Fibroblast of upper back skin (primary cell): ENCODE measurements at regions not wholly inside any gene's neighbourhood (a gene's known extent, or its start where the extent isn't known, plus 50 kb on each side); places are given as distances from the start of the nearest gene placed in this dataset.
A peak's percentile ranks its signal among the peaks of the same experiment; 100 is the strongest.

Source experiments
- DNase-seq: peaks from one replicate; pipeline ENCODE4 v3.0.0-alpha.2; 2013

DNA sequence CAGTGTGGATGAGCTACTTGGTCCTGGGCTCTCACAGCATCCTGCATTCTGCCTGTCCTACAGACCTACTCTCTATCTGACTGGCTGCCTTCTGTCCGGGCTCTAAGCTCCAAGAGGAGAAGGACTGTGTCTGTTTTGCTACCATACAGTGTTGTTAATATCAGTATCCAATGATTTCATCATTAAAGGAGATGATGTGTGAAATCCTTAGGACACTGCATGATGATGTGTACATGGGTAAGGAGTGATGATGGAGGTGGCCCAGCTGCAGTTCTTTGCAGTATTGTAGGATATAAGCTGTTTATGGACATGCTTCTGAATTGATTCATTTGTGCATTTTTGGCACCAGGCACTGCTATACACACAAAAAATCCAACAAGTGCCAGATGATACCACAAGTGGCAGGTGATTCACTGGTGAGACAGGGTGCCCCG is 536.9 kb upstream of the CDH11 start:
- peak; percentile 87 for DNase-seq

DNA sequence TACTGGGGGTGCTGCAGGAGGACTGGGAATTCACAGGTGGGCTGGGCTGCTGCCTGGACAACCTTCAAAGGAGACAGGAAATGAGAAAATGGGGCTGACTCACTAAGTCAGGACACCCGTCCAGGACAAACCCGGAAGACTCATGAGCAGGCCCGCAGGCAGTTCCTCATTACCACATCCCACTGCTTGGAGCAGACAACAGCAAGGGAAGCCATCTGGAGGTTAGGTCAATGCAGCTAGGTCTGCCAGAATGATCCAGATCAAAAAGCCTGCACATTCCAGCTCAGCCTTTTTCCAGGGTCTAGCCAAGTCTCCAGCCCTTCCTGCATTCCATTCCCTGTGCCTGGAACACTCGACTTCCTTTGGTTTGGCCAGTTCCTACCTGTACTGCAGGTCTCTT is 536.5 kb upstream of the CDH11 start:
- peak; percentile 98 for DNase-seq

DNA sequence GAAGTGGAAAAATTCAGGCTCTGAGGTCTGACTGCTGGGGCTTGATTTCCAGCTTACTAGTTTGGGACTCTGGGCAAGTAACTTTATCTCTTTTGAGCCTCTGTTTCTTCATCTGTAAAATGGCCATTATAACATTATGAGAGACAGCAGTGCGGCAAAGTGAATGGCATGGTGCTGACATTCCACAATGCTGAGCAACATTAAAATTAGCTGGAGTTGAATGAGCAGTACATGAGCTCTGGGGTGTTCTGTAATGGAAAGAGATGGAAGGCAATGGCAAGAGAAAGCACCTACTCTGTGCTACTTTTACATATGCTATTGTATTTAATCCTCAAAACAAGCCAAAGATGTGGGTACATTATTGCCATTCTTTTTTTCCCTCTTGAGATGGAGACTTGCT is 535.7 kb upstream of the CDH11 start:
- DNase-seq, result no peak

DNA sequence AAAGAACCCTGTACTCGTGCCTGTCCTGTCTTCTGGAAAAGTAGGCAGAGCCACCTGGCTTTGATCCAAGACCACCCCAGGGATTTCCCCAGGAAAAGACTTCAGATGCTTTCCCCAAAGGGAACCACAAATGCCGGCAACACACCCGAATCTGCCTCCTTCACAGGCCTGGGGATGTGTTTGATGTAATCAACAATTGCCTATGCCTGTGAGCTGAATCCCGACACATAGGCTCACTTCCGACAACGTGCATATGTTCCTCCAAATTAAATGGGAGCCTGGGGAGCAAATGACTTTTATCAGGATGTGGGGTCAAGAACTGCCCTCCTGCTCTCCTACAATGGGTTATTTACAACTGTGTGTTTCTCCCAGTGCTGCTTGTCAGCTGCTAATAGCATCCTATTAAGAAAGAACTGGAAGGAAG is 535.2 kb upstream of the CDH11 start:
- peak; percentile 41 for DNase-seq

DNA sequence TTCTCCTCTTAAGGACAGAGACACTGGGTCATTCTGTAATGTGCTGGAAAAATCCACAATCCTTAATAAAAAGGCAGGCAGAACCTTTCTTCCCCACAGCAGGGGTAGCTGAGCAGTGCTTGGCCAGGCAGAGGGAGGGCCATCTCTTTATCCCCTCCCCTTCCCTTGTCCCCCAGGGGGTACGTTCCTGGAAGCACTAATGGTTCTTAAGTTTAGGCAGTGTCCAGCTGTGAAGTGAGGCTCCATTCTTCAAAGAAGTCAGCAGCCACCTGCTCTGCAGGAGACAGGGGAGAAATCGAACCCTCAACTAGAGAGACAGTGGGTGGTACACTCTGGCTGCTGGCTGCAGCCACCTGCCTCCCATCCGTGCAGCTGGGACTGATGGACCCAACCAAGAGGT is 533.9 kb upstream of the CDH11 start:
- DNase-seq, result no peak

DNA sequence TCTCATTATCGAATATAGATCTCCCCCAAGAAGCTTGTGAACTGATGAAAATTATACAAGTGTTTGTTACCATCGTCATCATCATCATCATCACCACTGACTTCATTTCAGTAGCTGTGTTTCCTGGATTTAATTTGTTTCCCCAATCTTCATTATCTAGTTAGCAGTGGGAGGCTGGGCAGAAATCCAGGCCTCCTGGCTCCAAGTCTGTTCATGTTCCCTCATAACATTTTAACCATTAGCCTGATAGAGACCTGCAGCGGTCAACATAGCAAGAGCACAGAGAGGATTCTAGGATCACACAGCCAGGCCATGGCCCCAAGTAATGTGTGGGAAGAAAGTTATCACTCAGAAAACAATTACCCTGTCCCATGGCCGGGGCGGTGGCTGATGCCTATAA is 526.2 kb upstream of the CDH11 start:
- DNase-seq, result no peak

DNA sequence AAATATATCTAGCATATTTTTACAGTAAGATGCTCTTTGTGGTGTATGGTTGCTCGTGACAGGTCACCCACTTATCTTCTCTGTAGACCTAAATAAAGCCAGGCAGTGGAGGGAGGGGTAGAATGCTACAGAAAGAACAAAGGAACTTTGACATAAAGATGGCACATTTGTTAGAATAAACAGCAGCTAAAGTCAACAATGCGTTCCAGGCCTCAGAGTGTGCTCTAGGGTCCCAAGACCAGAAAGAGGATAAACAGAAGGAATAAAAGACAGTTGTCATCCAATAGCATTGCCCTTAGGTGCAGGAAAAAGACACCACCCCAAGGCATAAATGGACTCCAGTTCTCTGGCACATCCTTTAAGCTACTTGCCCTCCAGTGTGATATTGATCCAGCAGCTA is 523.0 kb upstream of the CDH11 start:
- no peak for DNase-seq

DNA sequence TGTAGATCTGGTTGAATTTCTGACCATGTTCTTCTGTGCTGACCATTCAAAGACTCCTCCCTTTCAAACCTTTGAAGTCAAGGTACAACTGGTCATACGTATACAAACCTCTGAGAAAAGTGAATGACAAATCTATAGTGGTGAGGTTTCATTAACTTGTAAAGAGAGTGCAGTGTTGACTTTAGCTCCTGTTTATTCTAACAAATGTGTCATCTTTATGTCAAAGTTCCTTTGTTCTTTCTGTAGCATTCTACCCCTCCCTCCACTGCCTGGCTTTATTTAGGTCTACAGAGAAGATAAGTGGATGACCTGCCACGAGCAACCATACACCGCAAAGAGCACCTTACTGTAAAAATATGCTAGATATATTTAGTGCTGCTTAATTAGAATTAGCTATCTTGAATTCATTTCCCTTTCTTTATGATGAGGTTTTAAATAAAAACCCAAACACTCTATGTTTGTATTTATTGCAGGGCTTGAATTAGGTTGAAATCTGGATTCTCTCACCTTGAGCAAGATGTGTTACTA is 520.0 kb upstream of the CDH11 start:
- no peak for DNase-seq

DNA sequence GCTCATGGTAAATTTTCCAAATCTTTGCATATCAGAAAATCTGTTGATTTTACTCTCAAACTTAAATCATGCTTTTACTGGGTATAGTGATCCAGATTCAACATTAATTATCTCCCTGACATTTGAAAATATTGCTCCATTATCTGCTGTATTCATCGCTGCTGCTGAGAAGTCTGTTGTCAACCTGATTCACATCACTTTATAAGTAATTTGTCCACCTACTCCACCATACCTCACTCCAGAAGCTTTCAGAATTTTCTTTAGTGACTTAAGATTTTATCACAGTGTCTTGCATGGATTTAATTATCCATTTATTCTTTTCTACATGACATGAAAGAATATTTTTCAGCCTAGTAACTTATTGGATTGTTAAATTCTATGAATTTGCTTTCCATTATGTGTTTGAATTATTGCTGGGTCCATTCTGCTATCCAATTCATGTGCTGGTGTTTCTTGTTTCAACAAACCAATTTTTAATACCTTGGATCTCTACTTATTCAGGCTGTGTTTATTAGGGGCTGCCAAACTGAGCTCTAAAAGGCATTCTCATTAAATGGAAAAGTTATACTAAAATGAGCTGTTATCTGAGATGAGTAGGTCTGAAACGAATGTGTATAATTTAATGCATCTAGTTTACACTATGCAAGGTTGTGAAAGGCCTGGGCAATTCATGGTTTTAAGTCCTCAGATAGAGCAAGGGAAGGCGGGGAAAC is 519.3 kb upstream of the CDH11 start:
- no peak for DNase-seq

DNA sequence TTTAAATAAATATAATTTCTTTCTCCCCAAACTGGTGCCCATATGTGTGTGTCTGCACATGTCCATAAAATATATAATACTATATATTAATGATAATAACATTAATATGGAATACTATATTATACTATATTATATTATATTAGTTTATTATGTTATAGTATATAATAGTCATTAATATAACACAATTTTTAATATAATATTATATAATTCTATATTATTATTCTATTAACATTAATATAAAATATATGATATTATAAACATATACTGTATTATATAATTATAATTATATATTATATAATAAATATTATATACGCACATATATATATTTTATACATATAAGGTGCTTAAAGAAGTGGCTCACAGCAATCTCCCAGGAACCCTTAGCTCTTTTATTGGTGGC is 513.0 kb upstream of the CDH11 start:
- DNase-seq, result no peak

DNA sequence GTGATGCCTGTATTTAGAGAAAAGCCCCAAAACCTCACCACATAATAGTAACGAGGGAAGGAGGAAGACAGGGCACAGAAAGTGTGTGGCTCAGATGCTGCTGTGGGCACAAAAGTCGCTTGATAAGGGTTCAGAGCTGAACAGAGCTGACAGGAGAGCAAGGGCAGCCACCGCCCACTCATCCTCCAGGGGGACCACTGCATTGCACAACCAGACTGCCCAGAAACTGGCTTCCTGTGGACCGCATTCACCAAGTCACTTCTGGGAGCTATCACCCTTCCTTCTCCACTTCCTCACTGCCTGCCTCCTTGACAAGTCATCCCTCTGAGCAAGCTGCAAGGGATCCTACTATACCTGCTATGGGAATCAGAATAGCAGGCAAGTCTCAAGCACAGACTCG is 512.4 kb upstream of the CDH11 start:
- no peak for DNase-seq

DNA sequence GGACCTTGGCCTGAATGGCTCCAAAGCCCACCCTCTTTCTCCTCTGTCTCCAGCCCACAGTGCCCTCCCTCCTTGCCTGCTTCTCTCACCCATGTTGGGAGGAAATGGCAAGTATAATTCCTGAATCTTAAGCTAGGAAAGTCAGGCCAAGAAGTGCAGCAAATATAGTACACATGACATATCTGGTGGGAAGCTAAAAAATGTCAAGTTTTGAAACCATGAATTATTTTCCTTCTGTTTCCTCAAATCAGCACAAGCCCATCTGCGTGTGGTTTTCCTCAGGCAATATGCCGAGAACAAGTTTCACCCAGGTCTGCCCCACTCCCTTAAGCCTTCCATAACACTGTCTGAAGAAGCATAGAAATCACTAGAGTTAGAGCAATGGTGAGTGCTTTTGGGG is 502.8 kb upstream of the CDH11 start:
- peak; percentile 82 for DNase-seq

DNA sequence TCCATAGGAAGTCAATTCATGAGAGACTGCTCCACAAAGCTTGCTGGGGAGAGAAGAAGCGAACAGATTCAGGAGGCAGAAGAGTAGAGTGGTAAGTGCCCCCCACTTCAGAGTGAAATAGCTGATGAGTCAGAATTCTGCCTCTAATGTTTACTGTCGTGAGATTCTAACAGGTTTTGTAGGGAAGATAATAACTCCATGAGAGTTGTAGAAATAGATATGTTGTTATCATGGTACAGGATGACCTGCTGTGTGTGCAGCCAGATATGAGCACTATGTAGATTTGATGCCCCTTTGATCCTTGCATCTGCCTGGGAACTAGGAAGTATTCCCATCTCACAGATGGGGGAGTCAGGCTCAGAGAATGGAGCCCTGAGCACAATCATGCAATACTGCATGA is 502.4 kb upstream of the CDH11 start:
- no peak for DNase-seq

DNA sequence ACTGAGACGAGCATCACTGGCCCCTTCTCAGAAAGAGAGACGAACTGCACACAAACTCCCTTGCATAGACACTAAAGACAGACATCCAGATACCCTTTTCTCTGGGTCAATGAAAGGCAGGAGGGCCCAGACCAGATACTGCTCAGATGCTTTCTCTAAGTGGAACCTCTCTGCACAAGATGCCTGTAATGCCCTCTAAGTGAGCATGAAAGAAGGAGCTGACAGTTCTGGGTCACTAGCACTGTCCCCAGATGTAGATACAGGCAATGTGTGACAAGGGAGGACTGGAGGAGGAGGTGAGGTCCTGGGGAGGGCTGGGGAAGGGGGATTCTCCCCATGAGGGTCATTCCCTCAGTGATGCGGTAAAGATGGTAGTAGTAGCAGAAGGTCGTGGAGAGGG is 501.0 kb upstream of the CDH11 start:
- no peak for DNase-seq

DNA sequence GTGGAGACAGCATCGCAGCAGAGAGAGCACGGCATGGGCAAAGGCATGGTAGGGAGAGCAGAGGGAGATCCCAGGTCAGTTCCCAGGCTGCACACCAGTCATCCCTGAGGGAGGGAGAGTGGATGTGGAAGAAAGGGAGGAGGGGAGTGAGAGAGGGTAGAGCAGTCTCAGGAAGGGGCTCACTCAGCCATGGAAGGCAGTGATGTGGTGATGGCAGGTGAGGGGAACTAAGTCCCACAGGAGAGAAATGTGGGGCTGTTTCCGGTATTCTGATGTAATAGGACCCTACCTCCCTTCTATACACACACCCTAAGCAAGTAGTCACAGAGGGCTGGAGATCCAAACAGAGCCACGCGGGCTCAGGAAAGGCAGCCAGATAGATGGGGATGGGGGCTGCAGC is 500.3 kb upstream of the CDH11 start:
- no peak for DNase-seq

DNA sequence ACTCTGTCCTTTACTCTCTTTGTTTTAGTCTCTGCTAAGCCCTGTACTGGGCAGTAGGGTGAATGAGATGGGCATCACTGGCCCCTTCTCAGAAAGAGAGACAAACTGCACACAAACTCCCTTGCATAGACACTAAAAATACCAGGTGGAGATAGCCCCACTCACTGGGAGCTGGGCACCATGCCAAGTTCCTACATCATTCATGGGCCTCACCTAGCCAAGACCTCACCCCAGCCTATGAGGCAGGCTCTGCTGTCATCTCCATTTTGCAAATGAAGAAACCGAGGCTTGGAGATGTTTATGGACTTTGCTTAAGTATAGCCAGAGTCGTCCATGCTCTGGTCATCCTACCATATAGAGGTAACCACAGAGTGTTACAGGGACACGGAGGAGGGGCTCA is 499.8 kb upstream of the CDH11 start:
- DNase-seq, result no peak

DNA sequence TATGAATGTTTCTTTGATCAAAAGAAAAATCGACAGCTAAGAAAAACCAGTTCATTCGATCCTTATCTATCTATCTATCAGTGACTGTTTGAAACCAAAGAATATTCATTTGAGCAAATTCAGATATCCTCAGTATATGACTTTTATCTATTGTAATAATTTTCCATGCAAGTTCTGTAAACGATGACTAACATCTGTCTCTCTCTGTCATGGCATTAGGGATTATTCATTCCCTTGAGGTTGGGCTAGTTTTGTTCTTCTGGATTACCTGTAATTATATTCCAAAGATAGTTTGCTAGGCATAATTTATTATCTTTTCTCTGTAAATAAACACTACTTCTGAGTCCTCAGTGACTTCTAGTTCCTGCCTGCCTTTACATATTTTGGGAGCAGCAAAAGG is 497.7 kb upstream of the CDH11 start:
- DNase-seq, result no peak

DNA sequence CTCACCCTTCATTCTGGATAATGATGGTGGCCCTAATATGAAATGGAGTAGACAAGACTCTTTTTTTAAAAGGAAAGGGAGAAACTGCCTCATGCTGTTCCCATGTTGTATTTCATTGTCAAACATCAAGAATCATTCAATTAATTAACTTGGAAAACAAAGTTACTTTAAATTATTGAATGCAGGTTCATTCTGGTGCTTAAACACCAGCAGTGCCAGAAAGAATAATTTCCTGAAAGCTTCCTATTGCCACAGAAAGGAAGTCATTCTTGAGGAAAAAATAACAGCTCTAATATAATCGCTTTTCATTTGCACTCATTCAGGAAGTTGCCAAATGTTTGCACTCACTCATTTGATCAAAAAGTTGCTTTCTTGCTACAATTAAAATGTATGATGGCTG is 497.1 kb upstream of the CDH11 start:
- DNase-seq, result no peak

DNA sequence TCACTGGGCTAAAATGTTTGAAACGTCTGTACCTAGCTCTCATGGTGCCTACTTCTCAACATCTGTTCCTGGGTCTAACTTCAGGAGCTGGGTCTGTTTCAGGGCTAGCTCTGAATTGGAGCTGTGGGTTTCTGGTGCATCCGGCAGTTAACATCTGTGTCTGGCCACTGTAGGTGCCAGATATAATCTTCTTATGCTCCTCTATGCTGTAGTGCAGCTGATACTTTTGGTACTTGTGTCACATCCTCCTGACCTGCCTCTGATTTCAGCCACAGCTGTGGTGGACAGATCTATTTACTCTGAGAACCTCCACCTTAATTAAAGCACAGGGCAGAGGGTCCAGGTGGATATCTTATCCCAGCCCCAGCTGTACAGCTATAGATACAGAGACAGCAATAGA is 496.5 kb upstream of the CDH11 start:
- DNase-seq, result no peak

DNA sequence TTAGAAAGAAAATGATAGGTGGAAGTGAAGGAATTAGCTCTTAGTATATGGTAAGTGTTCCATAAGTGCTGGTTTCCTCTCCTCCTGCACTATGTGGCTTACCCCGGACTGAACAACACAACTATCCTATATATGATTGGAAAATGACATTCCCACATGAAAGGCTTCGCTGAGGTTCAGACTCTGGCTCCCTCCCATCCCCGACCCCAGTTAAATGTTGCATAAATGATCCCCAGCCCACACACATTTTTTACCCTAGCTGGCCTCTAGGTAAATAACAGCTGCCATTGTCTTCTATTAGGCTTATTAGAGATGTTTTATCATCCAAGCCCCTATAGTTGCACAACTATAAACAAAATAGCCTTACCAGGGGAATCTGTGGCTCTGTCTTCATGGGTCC is 495.6 kb upstream of the CDH11 start:
- no peak for DNase-seq

DNA sequence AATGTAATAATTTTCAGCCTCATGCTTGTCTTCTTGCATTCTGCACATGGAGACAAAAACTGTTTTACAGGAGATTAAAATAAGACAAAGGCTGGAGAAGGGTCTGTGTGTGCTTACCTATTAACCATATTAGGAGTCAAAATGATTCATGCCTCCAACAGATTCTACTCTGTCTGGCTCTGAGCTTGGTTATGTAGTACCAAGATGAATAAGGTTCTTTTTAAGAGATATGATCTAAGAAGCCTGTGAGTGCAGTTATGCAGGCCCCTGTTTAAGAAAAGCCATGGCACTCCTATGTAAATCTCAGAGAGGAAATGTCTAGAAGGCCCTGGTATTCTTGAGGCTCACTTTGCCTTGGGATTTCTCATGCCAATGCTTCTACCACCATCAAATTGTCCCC is 486.6 kb upstream of the CDH11 start:
- DNase-seq, result no peak

DNA sequence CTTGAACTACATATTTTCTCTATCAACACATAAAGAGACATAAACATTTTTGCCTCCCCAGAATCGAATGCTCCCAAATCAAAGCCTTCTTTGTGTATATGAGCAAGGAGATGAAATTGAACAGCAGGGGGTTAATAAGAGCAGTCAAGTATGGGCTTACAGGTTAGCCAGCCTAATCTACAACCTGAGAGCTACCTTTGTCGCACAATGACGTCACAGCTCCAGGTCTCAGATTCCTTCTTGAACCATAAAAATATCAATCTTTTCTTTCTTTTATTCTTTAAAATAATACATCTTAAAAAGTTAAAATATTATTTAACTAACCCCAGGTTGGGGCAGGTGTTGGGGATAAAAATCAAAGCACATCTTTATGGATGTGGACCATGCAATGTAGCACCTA is 482.9 kb upstream of the CDH11 start:
- no peak for DNase-seq

DNA sequence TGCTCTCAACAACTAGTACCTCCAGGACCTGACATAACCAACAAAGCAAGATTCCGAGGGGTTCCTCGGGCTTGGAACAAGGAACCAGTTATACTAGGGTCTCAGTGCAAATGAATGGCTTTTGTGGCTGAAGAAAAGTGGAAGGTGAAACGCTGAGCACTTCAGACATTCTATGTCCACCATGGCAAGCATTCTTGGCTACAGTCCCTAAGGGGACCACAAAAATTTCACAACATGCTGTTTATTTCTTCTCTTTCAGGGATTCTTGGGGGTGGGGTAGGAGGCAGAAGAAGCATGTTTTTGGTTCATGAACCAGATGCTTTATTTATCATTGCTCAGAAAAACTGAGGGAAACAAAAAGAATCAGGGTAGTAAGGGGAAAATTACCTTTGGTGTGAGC is 479.9 kb upstream of the CDH11 start:
- peak; percentile 80 for DNase-seq

DNA sequence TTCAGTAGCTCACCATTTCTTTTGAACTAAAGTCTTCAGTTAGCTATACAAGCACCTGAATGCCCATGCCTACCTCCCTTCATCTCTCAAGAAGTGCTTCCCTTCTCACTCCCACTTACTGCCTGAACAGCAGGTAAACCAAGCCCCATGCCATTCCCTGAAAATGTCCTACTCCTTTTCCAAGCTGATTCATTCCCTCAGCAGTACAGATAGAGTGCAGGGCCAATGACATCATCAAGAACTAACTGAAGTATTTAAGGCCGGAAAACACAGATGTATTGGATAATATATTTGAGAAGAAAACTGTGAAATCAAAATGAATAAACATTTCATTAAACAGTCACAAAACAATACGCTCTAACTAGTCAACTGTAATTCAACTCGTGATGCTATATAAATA is 478.8 kb upstream of the CDH11 start:
- peak; percentile 40 for DNase-seq

DNA sequence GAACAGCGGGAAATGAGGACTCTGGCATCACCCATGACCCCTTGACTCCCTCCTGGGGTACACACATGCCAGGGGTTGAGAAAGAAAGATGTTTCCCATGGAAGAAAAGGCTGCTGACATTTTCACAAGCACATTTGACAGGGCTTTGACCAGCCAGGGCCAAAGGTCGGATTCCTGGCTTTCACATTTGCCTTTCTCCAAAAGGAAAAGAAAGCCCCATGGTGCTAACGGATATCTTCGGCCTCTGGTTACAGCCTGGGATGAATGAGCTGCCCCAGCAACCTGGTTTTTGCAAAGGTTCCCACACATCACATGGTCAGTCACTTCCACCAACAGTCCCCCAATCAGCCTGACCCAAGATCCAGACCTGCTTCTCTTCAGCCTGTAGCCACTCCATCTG is 478.2 kb upstream of the CDH11 start:
- no peak for DNase-seq
